Mononuclear cell (primary cell): ENCODE measurements at regions not wholly inside any gene's neighbourhood (a gene's known extent, or its start where the extent isn't known, plus 50 kb on each side); places are given as distances from the start of the nearest gene placed in this dataset.

ENCODE experiments used
- H3K27me3 ChIP-seq: 2 replicates; pipeline ENCODE4 v1.6.0; 2011; ENCODE audit warnings: low read length, control low read depth; ENCODE audit not compliant: insufficient read depth
- H3K4me1 ChIP-seq: 2 replicates; pipeline ENCODE4 v1.5.1; 2011; ENCODE audit warnings: mild to moderate bottlenecking, low read length, control low read depth; ENCODE audit not compliant: insufficient read depth
- H3K4me3 ChIP-seq: 2 replicates; pipeline ENCODE4 v1.5.1; 2011; ENCODE audit warnings: mild to moderate bottlenecking, low read length, moderate library complexity
- H3K9me3 ChIP-seq: 2 replicates; pipeline ENCODE4 v1.5.1; 2011; ENCODE audit warnings: low read depth, mild to moderate bottlenecking, control low read depth, low read length

DNA sequence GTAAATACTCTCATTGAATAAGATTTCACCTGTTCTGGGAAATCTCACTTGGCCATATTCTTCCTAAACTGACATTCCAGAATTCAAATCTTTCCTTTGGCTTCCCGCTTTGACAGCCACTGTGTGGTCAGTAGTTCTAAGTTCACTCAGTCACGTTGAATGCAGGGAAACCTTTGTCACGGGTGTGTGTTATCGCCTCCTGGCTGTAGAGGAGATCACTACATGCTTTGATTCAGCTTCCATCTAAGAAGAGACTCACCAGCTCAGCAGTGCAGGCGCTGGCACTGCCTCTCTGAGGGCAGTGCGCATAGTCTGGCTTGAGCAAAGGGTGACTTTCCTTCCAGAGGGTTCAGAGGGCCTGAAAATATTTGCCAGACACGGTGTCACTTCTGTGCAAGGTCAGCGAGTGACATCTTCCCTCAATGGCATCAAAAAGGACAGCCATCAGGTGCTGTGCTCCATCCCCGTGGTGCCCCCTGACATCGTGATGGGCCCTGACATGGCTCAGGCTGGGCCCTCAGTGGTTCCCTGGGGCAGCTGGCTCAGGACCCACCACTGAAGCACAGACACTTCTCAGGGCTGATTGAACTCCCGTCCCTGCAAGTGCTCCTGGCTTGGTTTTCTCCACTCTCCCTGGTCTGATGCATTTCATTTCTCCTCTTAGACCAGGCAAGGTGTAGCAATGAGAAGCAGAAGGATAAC is 635.4 kb upstream of the ARGLU1 start:
- H3K4me3 ChIP-seq: no peak overlapping the region
- no peaks in the 10 kb centered on the region for H3K27me3 ChIP-seq
- H3K9me3 ChIP-seq: no peaks in the 10 kb centered on the region
- H3K4me1 ChIP-seq: no peaks in the 10 kb centered on the region

DNA sequence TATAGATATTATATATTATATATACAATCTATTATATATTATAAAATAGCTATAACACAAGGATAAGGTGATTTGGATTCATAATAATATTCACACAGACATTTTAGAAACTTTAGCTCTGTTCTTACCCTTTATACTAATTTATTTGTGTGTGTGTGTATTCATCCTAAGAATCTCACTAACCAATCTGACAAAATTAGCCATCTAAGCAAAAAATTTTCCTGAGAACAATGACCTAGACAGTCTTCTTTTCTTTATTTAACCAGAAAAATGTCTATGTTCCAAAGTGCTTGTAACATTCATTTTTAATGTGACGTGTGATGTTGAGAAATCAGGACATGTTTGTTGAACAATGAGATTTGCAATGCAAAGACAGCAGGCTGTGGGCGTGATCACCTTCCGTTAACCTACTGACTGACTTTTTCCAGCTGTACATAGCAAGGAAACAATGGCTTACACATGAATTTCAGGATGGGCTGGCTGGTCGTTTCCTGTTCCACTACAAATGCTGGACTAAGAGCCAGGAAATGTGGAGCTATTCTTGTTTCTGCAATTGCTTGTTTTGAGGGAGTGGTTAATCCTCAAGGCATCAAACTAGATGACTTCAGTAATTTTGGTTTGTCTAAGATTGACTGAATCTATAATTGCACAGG is 634.6 kb upstream of the ARGLU1 start:
- Histone ChIP-seq H3K4me1 (no peaks in the 10 kb centered on the region), H3K9me3 (no peaks in the 10 kb centered on the region), H3K27me3 (no peaks in the 10 kb centered on the region), H3K4me3 (no peak overlapping the region)

DNA sequence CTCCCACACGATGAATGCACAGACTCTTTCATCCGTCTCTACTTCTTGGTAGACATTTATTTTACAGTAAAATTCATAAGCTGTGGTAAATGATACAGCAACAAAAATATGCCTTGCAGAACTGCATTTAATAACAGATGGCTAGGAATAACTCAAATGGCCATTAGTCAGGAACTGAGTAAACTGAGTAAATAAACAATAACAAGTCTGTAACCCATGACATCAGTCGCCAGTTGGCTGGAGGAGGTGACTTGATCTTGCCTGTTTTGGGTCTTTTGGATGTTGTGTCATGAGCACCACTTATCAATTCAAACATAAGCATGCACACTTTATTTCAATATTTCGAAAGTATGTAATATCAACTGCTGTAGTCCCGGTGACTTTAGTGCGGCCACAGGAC is 632.6 kb upstream of the ARGLU1 start:
- Histone ChIP-seq H3K27me3 (no peaks in the 10 kb centered on the region), H3K4me3 (no peak overlapping the region), H3K9me3 (no peaks in the 10 kb centered on the region), H3K4me1 (no peaks in the 10 kb centered on the region)

DNA sequence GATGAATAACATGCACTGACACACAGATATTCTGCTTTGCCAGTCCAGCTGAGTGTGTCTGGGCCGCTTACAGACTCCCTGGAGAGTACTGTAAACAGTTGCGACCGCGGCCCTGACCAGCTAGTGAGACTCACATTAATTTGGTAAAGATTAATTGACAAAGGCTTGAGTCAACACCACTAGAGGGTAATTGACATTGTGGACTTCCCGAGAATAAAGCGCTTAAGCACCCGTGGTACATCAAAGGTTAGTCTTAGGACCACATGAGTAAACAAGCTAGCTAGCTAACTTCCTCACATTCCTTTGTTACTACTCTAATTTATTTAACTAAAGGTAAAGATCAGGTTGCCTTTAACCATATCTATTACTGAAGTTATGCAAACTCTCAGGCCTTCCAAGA is 624.4 kb upstream of the ARGLU1 start:
- no peaks in the 10 kb centered on the region for H3K27me3 ChIP-seq
- no peaks in the 10 kb centered on the region for H3K4me1 ChIP-seq

DNA sequence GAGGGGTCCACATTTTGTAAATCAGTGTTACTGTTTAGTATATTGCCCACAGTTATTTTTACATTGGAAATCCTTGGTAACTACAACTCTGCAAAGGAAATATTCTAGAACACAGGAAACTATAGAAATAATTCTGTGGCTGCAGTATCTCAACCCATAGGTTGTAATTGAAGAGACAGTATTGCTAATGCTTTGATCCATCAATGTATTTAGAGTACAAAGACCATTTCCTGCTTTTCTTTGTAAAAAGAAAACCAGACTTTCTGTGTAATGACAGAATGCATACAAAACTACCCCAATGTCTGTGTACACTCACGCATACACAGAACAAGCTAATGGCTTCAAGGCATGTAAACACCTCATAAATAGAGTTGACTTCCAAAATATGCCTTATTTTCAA is 622.1 kb upstream of the ARGLU1 start:
- Histone ChIP-seq H3K27me3 (no peaks in the 10 kb centered on the region), H3K9me3 (no peaks in the 10 kb centered on the region), H3K4me1 (no peaks in the 10 kb centered on the region), H3K4me3 (no peak overlapping the region)

More for the DNA sequence above, 624.4 kb upstream of the ARGLU1 start:
- no peaks in the 10 kb centered on the region for H3K9me3 ChIP-seq
- H3K4me3 ChIP-seq: no peak overlapping the region

DNA sequence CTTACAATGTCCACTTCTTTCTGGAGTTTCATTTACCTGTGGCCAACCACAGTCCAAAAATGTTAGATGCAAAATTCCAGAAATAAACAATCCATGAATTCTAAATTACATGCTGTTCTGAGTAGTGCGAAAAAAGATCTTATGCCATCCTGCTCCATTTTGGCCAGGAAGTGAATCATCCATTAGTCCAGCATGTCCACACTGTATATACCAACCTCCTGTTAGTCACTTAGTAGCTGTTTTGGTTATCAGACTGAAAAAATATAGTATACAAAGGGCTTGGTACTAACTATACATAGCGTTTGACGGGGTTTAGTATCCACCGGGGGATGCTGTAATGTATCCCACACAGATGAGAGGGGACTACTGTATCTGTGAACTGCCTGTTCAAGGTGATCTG is 618.0 kb upstream of the ARGLU1 start:
- H3K4me3 ChIP-seq: no peak overlapping the region
- no peaks in the 10 kb centered on the region for H3K9me3 ChIP-seq
- no peaks in the 10 kb centered on the region for H3K27me3 ChIP-seq
- no peaks in the 10 kb centered on the region for H3K4me1 ChIP-seq

DNA sequence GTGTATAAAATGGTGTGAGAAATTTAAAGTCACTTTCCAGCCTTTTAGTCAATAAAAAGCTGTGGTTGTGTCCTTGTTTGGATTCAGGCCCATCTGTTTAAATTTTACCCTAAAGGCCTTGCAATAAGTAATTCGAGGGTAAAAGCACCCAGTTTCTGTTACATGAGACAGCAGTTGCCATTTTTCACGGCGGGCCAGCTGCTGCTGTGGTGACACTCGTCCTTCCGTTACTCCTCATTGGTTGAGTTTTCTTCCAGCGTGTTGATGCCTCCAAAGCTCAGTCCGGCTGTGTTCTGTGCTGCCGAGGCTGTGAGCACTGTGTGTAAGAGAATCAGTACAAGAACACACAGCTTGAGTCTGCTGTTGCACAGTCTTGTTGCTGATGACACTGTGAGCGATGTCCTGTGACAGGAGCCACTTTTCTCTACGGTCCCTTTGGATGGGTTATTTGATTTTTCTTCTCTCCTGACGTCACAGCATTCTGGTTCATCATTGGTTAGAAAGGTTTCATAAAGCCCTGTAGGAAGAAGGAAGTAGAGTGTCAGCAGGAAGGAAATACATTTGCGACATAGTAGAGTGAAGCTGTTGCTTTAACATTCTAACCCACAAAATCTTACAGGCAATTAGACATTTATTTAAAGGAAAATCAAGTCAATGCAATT is 602.5 kb upstream of the ARGLU1 start:
- H3K4me1 ChIP-seq: no peaks in the 10 kb centered on the region
- no peak overlapping the region for H3K4me3 ChIP-seq
- H3K27me3 ChIP-seq: no peaks in the 10 kb centered on the region
- H3K9me3 ChIP-seq: no peaks in the 10 kb centered on the region

DNA sequence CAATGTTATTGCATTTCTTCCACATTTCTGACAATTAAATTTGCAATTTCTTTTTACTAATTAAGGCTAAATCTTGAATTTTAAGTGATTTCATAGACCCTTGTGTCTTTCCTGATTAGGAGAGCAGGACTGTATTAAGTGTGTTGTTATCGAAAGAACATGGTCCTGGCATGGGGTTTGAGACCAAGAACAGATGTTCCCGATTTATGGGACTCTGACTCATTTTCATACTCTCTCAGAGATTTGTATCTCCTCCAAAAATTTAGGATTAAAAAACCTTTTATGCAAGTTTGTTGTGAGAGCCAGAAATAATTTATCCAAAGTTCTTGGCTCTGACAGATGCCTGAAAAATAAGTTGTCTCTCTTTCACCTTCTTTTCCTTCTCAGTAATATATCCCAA is 589.3 kb upstream of the ARGLU1 start:
- Histone ChIP-seq H3K9me3 (no peaks in the 10 kb centered on the region), H3K4me3 (no peak overlapping the region), H3K27me3 (no peaks in the 10 kb centered on the region), H3K4me1 (no peaks in the 10 kb centered on the region)

DNA sequence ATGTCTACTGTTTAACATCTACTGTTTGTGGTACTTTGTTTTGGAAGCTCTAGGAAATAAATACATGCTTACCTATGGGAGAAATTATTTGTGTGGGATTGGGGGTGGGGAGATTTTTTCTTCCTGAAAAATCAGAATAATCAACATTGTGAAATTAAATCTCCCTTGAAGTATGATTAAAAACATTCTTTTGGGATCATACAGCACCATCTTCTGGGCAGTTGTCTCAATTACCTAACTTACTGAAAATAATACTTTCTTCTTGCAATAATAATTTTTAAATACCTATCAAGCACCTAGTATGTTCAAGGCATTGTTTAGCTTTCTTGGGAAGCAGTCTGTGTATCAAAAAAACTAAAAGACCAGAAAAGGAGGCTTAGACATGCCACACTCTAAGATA is 576.5 kb upstream of the ARGLU1 start:
- no peak overlapping the region for H3K4me3 ChIP-seq
- H3K27me3 ChIP-seq: no peaks in the 10 kb centered on the region
- H3K9me3 ChIP-seq: no peaks in the 10 kb centered on the region

DNA sequence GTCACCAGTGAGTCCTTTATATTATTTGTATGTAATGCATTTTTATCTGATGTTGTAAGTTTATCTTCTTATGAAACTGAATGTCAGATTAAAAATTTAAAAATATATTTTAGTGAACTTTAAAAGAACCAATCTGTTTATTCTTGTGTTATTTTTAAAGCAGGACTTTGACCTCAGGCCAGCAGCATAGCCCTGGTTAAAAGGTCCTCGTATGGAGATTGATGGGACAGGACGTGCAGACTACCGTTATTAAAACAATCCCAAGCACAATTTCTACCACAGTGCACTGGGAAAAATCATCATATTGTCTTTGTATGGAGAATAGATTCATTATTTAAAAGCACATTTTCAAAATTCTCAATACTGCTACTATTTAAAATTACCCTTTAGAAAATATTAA is 573.8 kb upstream of the ARGLU1 start:
- no peaks in the 10 kb centered on the region for H3K9me3 ChIP-seq
- H3K4me1 ChIP-seq: no peaks in the 10 kb centered on the region
- no peak overlapping the region for H3K4me3 ChIP-seq
- H3K27me3 ChIP-seq: no peaks in the 10 kb centered on the region

More for the DNA sequence above, 576.5 kb upstream of the ARGLU1 start:
- no peaks in the 10 kb centered on the region for H3K4me1 ChIP-seq

DNA sequence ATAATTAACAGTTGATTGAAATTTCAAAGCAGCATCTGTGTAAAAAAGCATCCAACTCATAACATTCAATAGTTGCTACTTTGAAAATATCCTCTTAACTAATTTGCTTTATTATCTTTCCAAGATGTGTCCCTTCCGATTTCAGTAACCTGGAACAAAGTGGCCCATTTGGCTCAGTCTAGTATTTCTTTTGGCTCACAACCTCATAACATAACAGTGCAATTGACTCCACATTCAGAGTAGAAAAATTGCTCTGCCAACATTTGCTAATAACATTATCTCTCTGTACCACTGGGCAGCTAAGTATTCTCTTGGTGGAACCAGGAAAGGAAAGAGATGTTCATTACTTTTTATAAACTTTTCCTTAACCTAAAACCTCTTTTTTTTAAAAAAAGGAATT is 571.1 kb upstream of the ARGLU1 start:
- no peak overlapping the region for H3K4me3 ChIP-seq
- H3K4me1 ChIP-seq: no peaks in the 10 kb centered on the region
- H3K9me3 ChIP-seq: no peaks in the 10 kb centered on the region
- no peaks in the 10 kb centered on the region for H3K27me3 ChIP-seq

DNA sequence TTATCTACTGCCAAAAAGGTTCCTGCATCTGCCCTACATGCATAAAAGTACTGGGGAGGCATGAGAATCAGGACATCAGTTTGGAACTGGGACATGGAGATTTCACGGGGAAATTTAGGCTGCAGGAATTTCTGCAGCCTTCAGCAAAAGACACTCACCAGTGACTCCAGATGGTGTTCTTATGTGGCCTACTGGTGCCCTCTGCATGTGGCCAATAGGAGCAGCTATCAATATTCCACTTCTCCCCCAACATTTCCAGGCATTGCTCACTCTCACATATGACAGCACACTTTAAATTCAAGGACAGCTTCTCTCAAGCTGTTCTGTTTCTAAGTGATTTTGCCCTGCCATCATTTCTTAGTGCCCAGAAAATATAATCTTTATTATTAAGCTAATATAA is 570.5 kb upstream of the ARGLU1 start:
- H3K4me3 ChIP-seq: no peak overlapping the region
- H3K4me1 ChIP-seq: no peaks in the 10 kb centered on the region
- H3K27me3 ChIP-seq: no peaks in the 10 kb centered on the region
- H3K9me3 ChIP-seq: no peaks in the 10 kb centered on the region

DNA sequence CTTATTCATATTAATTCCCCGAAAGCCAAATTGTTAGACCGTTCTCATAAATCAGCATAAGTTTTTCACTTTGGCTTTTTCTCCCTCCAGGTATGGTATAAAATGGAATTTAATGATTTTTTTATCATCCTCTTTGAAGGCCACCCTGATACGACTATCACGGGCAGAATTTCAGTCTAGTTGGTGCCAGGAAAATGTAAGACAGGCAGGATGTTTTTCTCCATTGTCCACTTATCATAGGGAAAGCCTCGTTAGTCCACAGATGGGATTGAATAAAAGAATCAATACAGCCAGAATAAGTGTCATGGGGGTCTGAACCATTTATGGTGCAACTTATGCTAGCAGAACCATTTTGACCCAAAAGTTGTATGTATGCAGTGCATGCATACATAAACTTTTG is 566.0 kb upstream of the ARGLU1 start:
- no peaks in the 10 kb centered on the region for H3K4me1 ChIP-seq
- no peak overlapping the region for H3K4me3 ChIP-seq
- no peaks in the 10 kb centered on the region for H3K9me3 ChIP-seq
- H3K27me3 ChIP-seq: no peaks in the 10 kb centered on the region

DNA sequence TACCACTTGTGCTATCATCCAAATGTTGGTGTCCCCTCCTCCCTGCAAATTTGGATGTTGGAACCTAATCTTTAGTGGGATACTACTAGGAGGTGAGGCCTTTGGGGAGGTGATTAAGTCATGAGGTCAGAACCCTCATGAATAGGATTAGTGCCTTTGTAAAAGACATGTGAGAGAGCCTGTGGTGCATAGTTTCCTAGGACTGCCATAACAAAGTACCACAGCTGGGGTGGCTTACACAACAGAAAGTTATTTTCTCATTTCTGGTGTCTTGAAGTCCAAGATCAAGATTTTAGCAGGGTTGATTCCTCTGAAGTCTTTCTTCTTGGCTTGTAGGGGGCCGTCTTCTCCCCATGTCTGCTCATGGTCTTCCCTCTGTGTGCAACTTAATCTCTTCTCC is 562.6 kb upstream of the ARGLU1 start:
- Histone ChIP-seq H3K9me3 (no peaks in the 10 kb centered on the region), H3K4me3 (no peak overlapping the region), H3K4me1 (no peaks in the 10 kb centered on the region), H3K27me3 (no peaks in the 10 kb centered on the region)

DNA sequence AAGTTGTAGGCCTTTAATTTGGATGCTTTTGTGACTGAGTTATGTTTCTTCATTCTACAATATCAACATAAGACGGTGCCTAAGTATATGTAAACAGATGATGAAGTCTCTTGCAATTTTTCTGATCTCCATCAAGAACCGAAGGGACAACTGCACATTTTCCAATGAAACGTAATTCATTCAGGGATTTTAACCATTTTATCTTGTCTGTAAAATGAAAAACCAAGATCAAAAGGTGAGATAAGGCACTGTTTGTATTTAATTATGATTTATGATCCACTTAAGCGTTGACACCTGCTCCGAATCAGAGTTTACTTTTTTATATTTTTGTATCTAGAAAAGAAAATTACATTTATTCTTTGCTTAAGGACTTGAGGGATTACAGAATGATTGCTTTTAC is 556.8 kb upstream of the ARGLU1 start:
- Histone ChIP-seq H3K9me3 (no peaks in the 10 kb centered on the region), H3K4me3 (no peak overlapping the region), H3K4me1 (no peaks in the 10 kb centered on the region), H3K27me3 (no peaks in the 10 kb centered on the region)
